Calu3 (cell line): ENCODE measurements at regions not wholly inside any gene's neighbourhood (a gene's known extent, or its start where the extent isn't known, plus 50 kb on each side); places are given as distances from the start of the nearest gene placed in this dataset.

ENCODE experiments used
- BruUV-seq: library from RNA; stranded (reverse); fragments of 400-500 nt; replicated peaks from 2 replicates; lab custom pipeline; 2021; lab: Mats Ljungman, UMichigan
- CTCF ChIA-PET: fragments of 300-600 bp; sonication (Branson Sonifier 250); formaldehyde crosslinking; loops from one replicate; lab custom pipeline; 2022; ENCODE audit warnings: antibody characterized with exemption; lab: Charles Lee
- DNase-seq: peaks from one replicate; pipeline ENCODE4 v3.0.0; 2022
- H3K27ac Mint-ChIP-seq: one replicate; pipeline ENCODE4 v1.8.0; 2022; ENCODE audit warnings: mixed read lengths; ENCODE audit not compliant: unreplicated experiment
- H3K27me3 Mint-ChIP-seq: one replicate; pipeline ENCODE4 v1.8.0; 2022; ENCODE audit warnings: mixed read lengths; ENCODE audit not compliant: unreplicated experiment
- H3K36me3 Mint-ChIP-seq: one replicate; pipeline ENCODE4 v1.8.0; 2022; ENCODE audit warnings: mild to moderate bottlenecking, moderate library complexity, mixed read lengths; ENCODE audit not compliant: insufficient read depth, unreplicated experiment
- H3K4me1 Mint-ChIP-seq: one replicate; pipeline ENCODE4 v1.8.0; 2022; ENCODE audit warnings: mild to moderate bottlenecking, low read depth, mixed read lengths; ENCODE audit not compliant: unreplicated experiment
- H3K4me3 Mint-ChIP-seq: one replicate; pipeline ENCODE4 v1.8.0; 2022; ENCODE audit warnings: mild to moderate bottlenecking, low read depth, moderate library complexity, mixed read lengths; ENCODE audit not compliant: unreplicated experiment
- H3K9me3 Mint-ChIP-seq: one replicate; pipeline ENCODE4 v1.8.0; 2022; ENCODE audit warnings: low read depth, mixed read lengths; ENCODE audit not compliant: unreplicated experiment
- CTCF ChIP-seq: fragments of 200-600 bp; IDR thresholded peaks from one replicate; pipeline ENCODE4 v1.8.0; 2022; ENCODE audit warnings: antibody characterized with exemption; ENCODE audit not compliant: unreplicated experiment
- intact Hi-C: fragments of 100-400 bp; cut with micrococcal nuclease; formaldehyde crosslinking; loops from one replicate; pipeline ENCODE4 v1.10.0; 2022; ENCODE audit not compliant: unreplicated experiment

- Mint-ChIP-seq H3K4me3 (no peak overlapping the region), H3K4me1 (no peaks in the 10 kb centered on the region), H3K9me3 (peaks cover 7% of the 10 kb centered on the region), H3K27me3 (no peaks in the 10 kb centered on the region), H3K27ac (no peak overlapping the region), H3K36me3 (no peaks in the 10 kb centered on the region)
- BruUV-seq: no TSS peak
- intact Hi-C loops: no loop called here
- no peak for DNase-seq
- no peak for TF ChIP-seq CTCF
- CTCF ChIA-PET: no interaction called here
These were observed 86.4 kb upstream of the JAZF1 start for GRCh38 chr7:28267012-28267411.

GRCh38 chr7:28269700-28270361 lies 89.2 kb upstream of the JAZF1 start:
- CTCF ChIA-PET: no interaction called here
- no peaks in the 10 kb centered on the region for H3K27me3 Mint-ChIP-seq

GRCh38 chr7:28270536-28270935 lies 89.9 kb upstream of the JAZF1 start:
- DNase-seq: no peak
- intact Hi-C loops: no loop called here
- no peaks in the 10 kb centered on the region for H3K27me3 Mint-ChIP-seq
- H3K9me3 Mint-ChIP-seq: peaks cover 10% of the 10 kb centered on the region
- TF ChIP-seq CTCF: no peak
- no peak overlapping the region for H3K4me3 Mint-ChIP-seq
- no peaks in the 10 kb centered on the region for H3K36me3 Mint-ChIP-seq
- no peaks in the 10 kb centered on the region for H3K4me1 Mint-ChIP-seq
- no peak overlapping the region for H3K27ac Mint-ChIP-seq
- CTCF ChIA-PET: no interaction called here
- no TSS peak for BruUV-seq

More at GRCh38 chr7:28269700-28270361, 89.2 kb upstream of the JAZF1 start:
- intact Hi-C loops: no loop called here
- no peak for DNase-seq
- TF ChIP-seq CTCF: no peak
- Mint-ChIP-seq H3K4me3 (no peak overlapping the region), H3K27ac (no peak overlapping the region), H3K4me1 (no peaks in the 10 kb centered on the region), H3K36me3 (no peaks in the 10 kb centered on the region), H3K9me3 (peaks cover 10% of the 10 kb centered on the region)
- BruUV-seq: no TSS peak

GRCh38 chr7:28272461-28272877 lies 91.9 kb upstream of the JAZF1 start:
- DNase-seq: peak; percentile 24
- CTCF ChIA-PET: no interaction called here
- no TSS peak for BruUV-seq
- Mint-ChIP-seq H3K4me3 (no peak overlapping the region), H3K9me3 (peaks cover 10% of the 10 kb centered on the region), H3K27me3 (no peaks in the 10 kb centered on the region), H3K36me3 (no peaks in the 10 kb centered on the region), H3K27ac (no peak overlapping the region), H3K4me1 (no peaks in the 10 kb centered on the region)
- intact Hi-C loops: no loop called here
- peak; percentile 44 for TF ChIP-seq CTCF
